ENCODE measurements at regions not wholly inside any gene's neighbourhood (a gene's known extent, or its start where the extent isn't known, plus 50 kb on each side); places are given as distances from the start of the nearest gene placed in this dataset.

DNA sequence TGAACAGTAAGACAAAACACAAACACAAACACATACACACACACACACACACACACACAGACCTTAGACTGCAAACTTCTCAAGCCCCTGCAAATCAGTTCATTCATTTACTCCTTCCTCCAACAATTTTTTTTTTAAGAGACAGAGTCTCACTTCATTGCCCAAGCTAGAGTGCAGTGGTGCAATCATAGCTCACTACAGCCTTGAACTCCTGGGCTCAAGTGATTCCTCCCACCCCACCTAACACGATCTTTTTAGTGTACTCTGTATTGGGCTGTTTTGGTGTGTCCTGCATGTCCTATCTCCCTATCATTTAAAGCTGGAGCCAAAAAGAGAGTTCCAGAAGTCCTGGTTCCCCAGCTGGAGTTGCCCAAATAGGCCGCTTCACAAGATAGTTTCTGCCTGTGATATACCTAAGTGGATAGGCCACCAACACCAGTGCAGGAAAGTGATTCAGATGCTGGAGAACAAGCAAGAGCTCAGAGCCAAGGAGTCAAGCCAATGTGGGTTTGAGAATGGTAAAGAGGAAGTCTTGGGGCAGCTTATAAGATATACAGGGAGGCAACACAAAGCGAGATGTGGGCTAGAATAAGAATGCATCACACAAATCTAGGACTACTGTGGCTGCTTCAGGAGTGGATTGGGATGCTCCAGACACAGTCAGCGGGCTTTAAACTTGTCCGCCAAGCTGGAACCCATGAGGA, 85.4 kb upstream of the RAPGEF2 start:
- TF ChIP-seq, protein P1, sequence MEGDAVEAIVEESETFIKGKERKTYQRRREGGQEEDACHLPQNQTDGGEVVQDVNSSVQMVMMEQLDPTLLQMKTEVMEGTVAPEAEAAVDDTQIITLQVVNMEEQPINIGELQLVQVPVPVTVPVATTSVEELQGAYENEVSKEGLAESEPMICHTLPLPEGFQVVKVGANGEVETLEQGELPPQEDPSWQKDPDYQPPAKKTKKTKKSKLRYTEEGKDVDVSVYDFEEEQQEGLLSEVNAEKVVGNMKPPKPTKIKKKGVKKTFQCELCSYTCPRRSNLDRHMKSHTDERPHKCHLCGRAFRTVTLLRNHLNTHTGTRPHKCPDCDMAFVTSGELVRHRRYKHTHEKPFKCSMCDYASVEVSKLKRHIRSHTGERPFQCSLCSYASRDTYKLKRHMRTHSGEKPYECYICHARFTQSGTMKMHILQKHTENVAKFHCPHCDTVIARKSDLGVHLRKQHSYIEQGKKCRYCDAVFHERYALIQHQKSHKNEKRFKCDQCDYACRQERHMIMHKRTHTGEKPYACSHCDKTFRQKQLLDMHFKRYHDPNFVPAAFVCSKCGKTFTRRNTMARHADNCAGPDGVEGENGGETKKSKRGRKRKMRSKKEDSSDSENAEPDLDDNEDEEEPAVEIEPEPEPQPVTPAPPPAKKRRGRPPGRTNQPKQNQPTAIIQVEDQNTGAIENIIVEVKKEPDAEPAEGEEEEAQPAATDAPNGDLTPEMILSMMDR (IDR thresholded peaks at IDR 0.05), result no peak
- TF ChIP-seq POLR2AphosphoS5 (IDR thresholded peaks at IDR 0.05), result no peak
- no peak for TF ChIP-seq EP300 (IDR thresholded peaks at IDR 0.05; ENCODE audit: low read depth)
- TF ChIP-seq POLR2A (IDR thresholded peaks at IDR 0.05), result no peak

Measured in transverse colon (tissue), 4 donors.